Endodermal cell (in vitro differentiated cells): ENCODE measurements at regions not wholly inside any gene's neighbourhood (a gene's known extent, or its start where the extent isn't known, plus 50 kb on each side); places are given as distances from the start of the nearest gene placed in this dataset.
A peak's percentile ranks its signal among the peaks of the same experiment; 100 is the strongest.

ENCODE experiments used
- DNase-seq: peaks from one replicate; pipeline ENCODE4 v3.0.0-alpha.2; 2017
- H3K27ac ChIP-seq: 2 replicates; pipeline ENCODE4 v1.5.1; 2013; ENCODE audit warnings: mild to moderate bottlenecking, low read depth, low read length, moderate library complexity
- H3K27me3 ChIP-seq: 2 replicates; pipeline ENCODE4 v1.6.1; 2013; ENCODE audit warnings: mild to moderate bottlenecking, low read length, moderate library complexity; ENCODE audit not compliant: insufficient read depth, control insufficient read depth, poor library complexity, severe bottlenecking
- H3K36me3 ChIP-seq: 2 replicates; pipeline ENCODE4 v1.7.0; 2013; ENCODE audit warnings: mild to moderate bottlenecking, low read length, moderate library complexity; ENCODE audit not compliant: control insufficient read depth, insufficient read depth
- H3K4me1 ChIP-seq: one replicate; pipeline ENCODE4 v1.7.0; 2013; ENCODE audit warnings: low read length; ENCODE audit not compliant: control insufficient read depth, insufficient read depth
- H3K4me3 ChIP-seq: 2 replicates; pipeline ENCODE4 v1.5.1; 2013; ENCODE audit warnings: mild to moderate bottlenecking, low read length, moderate library complexity
- H3K9ac ChIP-seq: 2 replicates; pipeline ENCODE4 v1.6.1; 2013; ENCODE audit warnings: mild to moderate bottlenecking, low read length, moderate library complexity; ENCODE audit not compliant: poor library complexity, severe bottlenecking; ENCODE audit errors: extremely low read depth
- H3K9me3 ChIP-seq: 2 replicates; pipeline ENCODE4 v1.6.1; 2013; ENCODE audit warnings: mild to moderate bottlenecking, low read length, moderate library complexity; ENCODE audit not compliant: control insufficient read depth
- H3K27ac Mint-ChIP-seq: 2 replicates; pipeline ENCODE4 v1.8.0; 2020; ENCODE audit warnings: mixed read lengths
- H3K27me3 Mint-ChIP-seq: 2 replicates; pipeline ENCODE4 v1.8.0; 2021; ENCODE audit warnings: mild to moderate bottlenecking, mixed read lengths; ENCODE audit not compliant: insufficient read depth
- H3K36me3 Mint-ChIP-seq: 2 replicates; pipeline ENCODE4 v1.8.0; 2020; ENCODE audit warnings: low read depth, mixed read lengths
- H3K4me1 Mint-ChIP-seq: 2 replicates; pipeline ENCODE4 v1.8.0; 2020; ENCODE audit warnings: mixed read lengths
- H3K4me3 Mint-ChIP-seq: 2 replicates; pipeline ENCODE4 v1.8.0; 2020; ENCODE audit warnings: mild to moderate bottlenecking, moderate library complexity, mixed read lengths
- H3K9me3 Mint-ChIP-seq: 2 replicates; pipeline ENCODE4 v1.8.0; 2020; ENCODE audit warnings: mild to moderate bottlenecking, mixed read lengths
- CTCF ChIP-seq: fragments of 200-600 bp; sonication (generic); conservative IDR thresholded peaks from 2 replicates; pipeline ENCODE4 v1.5.0; 2021; ENCODE audit warnings: antibody characterized with exemption, mild to moderate bottlenecking
- WGBS, 2 experiments: methylation state at CpG; one replicate each; pipeline versions ENCODE4 v1.1.5 to v1.1.7; 2013; ENCODE audit warnings: missing lambda C conversion rate in 2 of 2, mixed read lengths in 1 of 2; ENCODE audit not compliant: insufficient coverage in 1 of 2, insufficient read length in 1 of 2; 5-methylcytosine and 5-hydroxymethylcytosine counted together

GRCh38 chr2:238553159-238553558, 126.4 kb downstream of the ASB1 start:
- no peaks in the 10 kb centered on the region for H3K4me1 Mint-ChIP-seq
- Histone ChIP-seq H3K4me1 (no peaks in the 10 kb centered on the region), H3K9ac (no peak overlapping the region), H3K27ac (no peak overlapping the region), H3K36me3 (no peaks in the 10 kb centered on the region), H3K9me3 (no peaks in the 10 kb centered on the region), H3K27me3 (no peaks in the 10 kb centered on the region), H3K4me3 (no peak overlapping the region)
- H3K36me3 Mint-ChIP-seq: no peaks in the 10 kb centered on the region
- peaks cover 5% of the 10 kb centered on the region for H3K27me3 Mint-ChIP-seq
- WGBS, 2 experiments: 100% methylated on average over 1 of the region's 4 CpGs; no CpG with 5 or more reads in 1 of the 2 experiments
- no peak for TF ChIP-seq CTCF
- no peak overlapping the region for H3K27ac Mint-ChIP-seq
- peaks cover 32% of the 10 kb centered on the region for H3K9me3 Mint-ChIP-seq
- no peak for DNase-seq
- no peak overlapping the region for H3K4me3 Mint-ChIP-seq

GRCh38 chr2:238554468-238555315, 128.0 kb downstream of the ASB1 start:
- Histone ChIP-seq H3K27ac (no peak overlapping the region), H3K4me3 (no peak overlapping the region), H3K36me3 (no peaks in the 10 kb centered on the region), H3K4me1 (no peaks in the 10 kb centered on the region), H3K27me3 (no peaks in the 10 kb centered on the region), H3K9ac (no peak overlapping the region), H3K9me3 (no peaks in the 10 kb centered on the region)
- 87% methylated on average over 14 to 26 of the region's 26 CpGs for WGBS, 2 experiments
- no peaks in the 10 kb centered on the region for H3K36me3 Mint-ChIP-seq
- DNase-seq: peak; percentile 78
- H3K4me3 Mint-ChIP-seq: no peak overlapping the region
- H3K27me3 Mint-ChIP-seq: no peaks in the 10 kb centered on the region
- no peaks in the 10 kb centered on the region for H3K4me1 Mint-ChIP-seq
- no peak for TF ChIP-seq CTCF
- peaks cover 17% of the 10 kb centered on the region for H3K9me3 Mint-ChIP-seq
- no peak overlapping the region for H3K27ac Mint-ChIP-seq

- H3K36me3 ChIP-seq: no peaks in the 10 kb centered on the region
- WGBS, 2 experiments: 90 to 94% methylated on average over 8 to 13 of the region's 13 CpGs
- peaks cover 6% of the 10 kb centered on the region for H3K9me3 Mint-ChIP-seq
These were observed 129.2 kb downstream of the ASB1 start for GRCh38 chr2:238555786-238556542.

More at GRCh38 chr2:238555786-238556542, 129.2 kb downstream of the ASB1 start:
- Histone ChIP-seq H3K27me3 (no peaks in the 10 kb centered on the region), H3K9ac (no peak overlapping the region), H3K4me3 (no peak overlapping the region), H3K4me1 (no peaks in the 10 kb centered on the region), H3K27ac (no peak overlapping the region), H3K9me3 (no peaks in the 10 kb centered on the region)
- Mint-ChIP-seq H3K27me3 (no peaks in the 10 kb centered on the region), H3K27ac (no peak overlapping the region), H3K36me3 (no peaks in the 10 kb centered on the region), H3K4me1 (no peaks in the 10 kb centered on the region), H3K4me3 (no peak overlapping the region)
- no peak for TF ChIP-seq CTCF
- DNase-seq: no peak
